Esophagus (tissue), 2 donors: ENCODE measurements at regions not wholly inside any gene's neighbourhood (a gene's known extent, or its start where the extent isn't known, plus 50 kb on each side); places are given as distances from the start of the nearest gene placed in this dataset.
A peak's percentile ranks its signal among the peaks of the same experiment; 100 is the strongest.

ENCODE experiments used
- H3K27ac ChIP-seq, 2 donors: one replicate each; pipeline ENCODE4 v1.5.1; 2013; ENCODE audit warnings: low read depth in 2 of 2, mild to moderate bottlenecking in 2 of 2, inconsistent platforms in 1 of 2, low read length in 1 of 2, moderate library complexity in 1 of 2
- H3K27me3 ChIP-seq, 2 donors: one replicate each; pipeline ENCODE4 v1.6.1; 2013; ENCODE audit warnings: low read length in 2 of 2, control low read depth in 1 of 2, mild to moderate bottlenecking in 1 of 2; ENCODE audit not compliant: insufficient read depth in 2 of 2, control insufficient read depth in 1 of 2
- H3K36me3 ChIP-seq, 2 donors: one replicate each; pipeline ENCODE4 v1.6.1; 2013; ENCODE audit warnings: low read length in 1 of 2; ENCODE audit not compliant: control insufficient read depth in 2 of 2, insufficient read depth in 2 of 2
- H3K4me1 ChIP-seq, 2 donors: one replicate each; pipeline ENCODE4 v1.6.1; 2013; ENCODE audit warnings: low read length in 1 of 2; ENCODE audit not compliant: control insufficient read depth in 2 of 2, insufficient read depth in 2 of 2
- H3K4me3 ChIP-seq, 2 donors: one replicate each; pipeline ENCODE4 v1.5.1; 2013; ENCODE audit warnings: low read length in 2 of 2, mild to moderate bottlenecking in 2 of 2, low read depth in 1 of 2, moderate library complexity in 1 of 2
- H3K9me3 ChIP-seq, 2 donors: one replicate each; pipeline ENCODE4 v1.6.1; 2013; ENCODE audit warnings: mild to moderate bottlenecking in 2 of 2, low read depth in 1 of 2, low read length in 1 of 2, moderate library complexity in 1 of 2; ENCODE audit not compliant: control insufficient read depth in 2 of 2, insufficient read depth in 1 of 2
- WGBS, 2 donors: extraction: QIAGEN DNeasy Blood & Tissue Kit; methylation state at CpG; one replicate each; pipeline ENCODE4 v1.1.7; 2013; 5-methylcytosine and 5-hydroxymethylcytosine counted together
- donor health status: healthy with polysubstance abuse.
- donor health status: Bipolar disorder and iron deficiency.

- no peaks in the 10 kb centered on the region for H3K4me1 ChIP-seq
- H3K9me3 ChIP-seq = peaks cover 0 to 2% of the 10 kb centered on the region in 2 donors
- WGBS, 2 donors = 72 to 77% methylated on average over 2 of the region's 2 CpGs
- no peaks in the 10 kb centered on the region for H3K36me3 ChIP-seq
- H3K4me3 ChIP-seq = no peak overlapping the region
- H3K27ac ChIP-seq = no peak overlapping the region
- no peaks in the 10 kb centered on the region for H3K27me3 ChIP-seq
Measured at GRCh38 chr7:22613496-22613895, 113.5 kb upstream of the IL6 start.

GRCh38 chr7:22612776-22613175 lies 112.8 kb upstream of the STEAP1B start:
- Histone ChIP-seq H3K27ac (no peak overlapping the region), H3K4me1 (no peaks in the 10 kb centered on the region), H3K9me3 (peaks cover 0 to 2% of the 10 kb centered on the region in 2 donors), H3K36me3 (no peaks in the 10 kb centered on the region), H3K4me3 (no peak overlapping the region), H3K27me3 (no peaks in the 10 kb centered on the region)
- WGBS, 2 donors = 74 to 79% methylated on average over 2 of the region's 2 CpGs

- H3K9me3 ChIP-seq = peaks cover 0 to 2% of the 10 kb centered on the region in 2 donors
- 84% methylated on average over 4 of the region's 4 CpGs for WGBS, 2 donors
- no peaks in the 10 kb centered on the region for H3K36me3 ChIP-seq
- no peak overlapping the region for H3K4me3 ChIP-seq
- H3K27ac ChIP-seq = no peak overlapping the region
- no peaks in the 10 kb centered on the region for H3K4me1 ChIP-seq
- no peaks in the 10 kb centered on the region for H3K27me3 ChIP-seq
Measured at GRCh38 chr7:22611758-22612079, 111.7 kb upstream of the STEAP1B start.

- H3K27ac ChIP-seq = no peak overlapping the region
- H3K4me1 ChIP-seq = no peaks in the 10 kb centered on the region
- no peaks in the 10 kb centered on the region for H3K36me3 ChIP-seq
- no peaks in the 10 kb centered on the region for H3K27me3 ChIP-seq
- H3K9me3 ChIP-seq = peaks cover 0 to 2% of the 10 kb centered on the region in 2 donors
- WGBS, 2 donors = 77 to 80% methylated on average over 3 of the region's 3 CpGs
- no peak overlapping the region for H3K4me3 ChIP-seq
Measured at GRCh38 chr7:22610951-22611757, 111.2 kb upstream of the STEAP1B start.

GRCh38 chr7:22610263-22610662 lies 110.3 kb upstream of the STEAP1B start:
- no peaks in the 10 kb centered on the region for H3K27me3 ChIP-seq
- H3K36me3 ChIP-seq = no peaks in the 10 kb centered on the region
- H3K4me1 ChIP-seq = no peaks in the 10 kb centered on the region
- 90% methylated on average over 3 of the region's 3 CpGs for WGBS, 2 donors
- no peak overlapping the region for H3K27ac ChIP-seq
- H3K9me3 ChIP-seq = peaks cover 0 to 2% of the 10 kb centered on the region in 2 donors
- no peak overlapping the region for H3K4me3 ChIP-seq

- Histone ChIP-seq H3K4me3 (no peak overlapping the region), H3K36me3 (no peaks in the 10 kb centered on the region), H3K27ac (peak overlapping the region in 1 of 2 donors; percentile 9), H3K9me3 (peaks cover 0 to 2% of the 10 kb centered on the region in 2 donors), H3K4me1 (no peaks in the 10 kb centered on the region), H3K27me3 (no peaks in the 10 kb centered on the region)
- 74 to 91% methylated on average over 5 of the region's 5 CpGs for WGBS, 2 donors
Measured at GRCh38 chr7:22607180-22607579, 107.2 kb upstream of the STEAP1B start.

GRCh38 chr7:22604246-22604645 lies 104.3 kb upstream of the STEAP1B start:
- H3K4me3 ChIP-seq = no peak overlapping the region
- H3K4me1 ChIP-seq = no peaks in the 10 kb centered on the region
- no peaks in the 10 kb centered on the region for H3K9me3 ChIP-seq
- H3K27me3 ChIP-seq = no peaks in the 10 kb centered on the region
- no peaks in the 10 kb centered on the region for H3K36me3 ChIP-seq
- 76 to 80% methylated on average over 2 of the region's 2 CpGs for WGBS, 2 donors
- no peak overlapping the region for H3K27ac ChIP-seq

GRCh38 chr7:22601812-22602565 lies 102.0 kb upstream of the STEAP1B start:
- no peaks in the 10 kb centered on the region for H3K9me3 ChIP-seq
- no peaks in the 10 kb centered on the region for H3K4me1 ChIP-seq
- 69 to 82% methylated on average over 4 of the region's 4 CpGs for WGBS, 2 donors
- no peak overlapping the region for H3K27ac ChIP-seq
- no peak overlapping the region for H3K4me3 ChIP-seq
- H3K36me3 ChIP-seq = no peaks in the 10 kb centered on the region
- H3K27me3 ChIP-seq = no peaks in the 10 kb centered on the region

GRCh38 chr7:22601408-22601807 lies 101.4 kb upstream of the STEAP1B start:
- no peaks in the 10 kb centered on the region for H3K9me3 ChIP-seq
- H3K27me3 ChIP-seq = no peaks in the 10 kb centered on the region
- H3K4me3 ChIP-seq = no peak overlapping the region
- H3K36me3 ChIP-seq = no peaks in the 10 kb centered on the region
- H3K27ac ChIP-seq = no peak overlapping the region
- no peaks in the 10 kb centered on the region for H3K4me1 ChIP-seq

- Histone ChIP-seq H3K4me1 (no peaks in the 10 kb centered on the region), H3K9me3 (no peaks in the 10 kb centered on the region), H3K4me3 (no peak overlapping the region), H3K27ac (no peak overlapping the region), H3K27me3 (no peaks in the 10 kb centered on the region), H3K36me3 (no peaks in the 10 kb centered on the region)
- 74 to 79% methylated on average over 5 of the region's 5 CpGs for WGBS, 2 donors
Measured at GRCh38 chr7:22601003-22601402, 101.0 kb upstream of the STEAP1B start.
